Astrocyte (in vitro differentiated cells and primary cell): ENCODE measurements at regions not wholly inside any gene's neighbourhood (a gene's known extent, or its start where the extent isn't known, plus 50 kb on each side); places are given as distances from the start of the nearest gene placed in this dataset.

Experiments
- DNase-seq: peaks from one replicate; pipeline ENCODE4 v3.0.0-alpha.2; 2010; ENCODE audit warnings: low read depth
- FAIRE-seq: peaks from 2 replicates; lab custom pipeline; 2011; peaks lifted over from hg19 to GRCh38; lab: Jason Lieb, UNC
- H2AFZ ChIP-seq: 2 replicates; pipeline ENCODE4 v1.6.0; 2012; ENCODE audit warnings: low read depth, low read length, inconsistent platforms
- H3K27ac ChIP-seq: 2 replicates; pipeline ENCODE4 v1.5.1; 2011; ENCODE audit warnings: low read depth, low read length, inconsistent platforms
- H3K27me3 ChIP-seq: 2 replicates; pipeline ENCODE4 v1.6.0; 2011; ENCODE audit warnings: low read length, inconsistent platforms; ENCODE audit not compliant: insufficient read depth
- H3K36me3 ChIP-seq: 2 replicates; pipeline ENCODE4 v1.5.1; 2011; ENCODE audit warnings: low read length, inconsistent platforms; ENCODE audit not compliant: insufficient read depth
- H3K4me1 ChIP-seq: 2 replicates; pipeline ENCODE4 v1.5.1; 2011; ENCODE audit warnings: low read length, inconsistent platforms; ENCODE audit not compliant: insufficient read depth
- H3K4me2 ChIP-seq: 2 replicates; pipeline ENCODE4 v1.6.0; 2012; ENCODE audit warnings: low read length, inconsistent platforms
- H3K4me3 ChIP-seq: 2 replicates; pipeline ENCODE4 v1.5.1; 2011; ENCODE audit warnings: low read depth, mild to moderate bottlenecking, low read length, inconsistent platforms; ENCODE audit not compliant: insufficient read depth
- H3K79me2 ChIP-seq: 2 replicates; pipeline ENCODE4 v1.6.0; 2012; ENCODE audit warnings: mild to moderate bottlenecking, low read length, inconsistent platforms; ENCODE audit not compliant: insufficient read depth
- H3K9ac ChIP-seq: 2 replicates; pipeline ENCODE4 v1.6.0; 2012; ENCODE audit warnings: mild to moderate bottlenecking, low read length, inconsistent platforms
- H3K9me3 ChIP-seq: 2 replicates; pipeline ENCODE4 v1.5.1; 2012; ENCODE audit warnings: low read depth, mild to moderate bottlenecking, low read length, inconsistent platforms; ENCODE audit not compliant: insufficient read depth
- H4K20me1 ChIP-seq: 2 replicates; pipeline ENCODE4 v1.6.0; 2012; ENCODE audit warnings: low read length, inconsistent platforms; ENCODE audit not compliant: insufficient read depth
- H3K27ac Mint-ChIP-seq: one replicate; pipeline ENCODE4 v1.8.0; 2021; ENCODE audit warnings: mild to moderate bottlenecking, mixed read lengths; ENCODE audit not compliant: unreplicated experiment
- H3K27me3 Mint-ChIP-seq: one replicate; pipeline ENCODE4 v1.8.0; 2021; ENCODE audit warnings: low read depth, mixed read lengths; ENCODE audit not compliant: unreplicated experiment
- H3K36me3 Mint-ChIP-seq: one replicate; pipeline ENCODE4 v1.8.0; 2021; ENCODE audit warnings: low read depth, mixed read lengths; ENCODE audit not compliant: unreplicated experiment
- H3K4me1 Mint-ChIP-seq: one replicate; pipeline ENCODE4 v1.8.0; 2021; ENCODE audit warnings: low read depth, mixed read lengths; ENCODE audit not compliant: unreplicated experiment
- H3K4me3 Mint-ChIP-seq: one replicate; pipeline ENCODE4 v1.8.0; 2021; ENCODE audit warnings: mild to moderate bottlenecking, moderate library complexity, mixed read lengths; ENCODE audit not compliant: unreplicated experiment
- H3K9me3 Mint-ChIP-seq: one replicate; pipeline ENCODE4 v1.8.0; 2021; ENCODE audit warnings: mild to moderate bottlenecking, mixed read lengths; ENCODE audit not compliant: unreplicated experiment
- CTCF ChIP-seq: IDR thresholded peaks from 2 replicates; pipeline ENCODE4 v1.5.1; 2011; ENCODE audit warnings: low read depth, mild to moderate bottlenecking, inconsistent platforms, low read length, moderate library complexity; ENCODE audit not compliant: insufficient read depth
- EZH2 ChIP-seq: IDR thresholded peaks from 2 replicates; pipeline ENCODE4 v1.6.1; 2012; ENCODE audit warnings: mild to moderate bottlenecking, low read length, inconsistent platforms; ENCODE audit not compliant: insufficient read depth

- H3K27ac Mint-ChIP-seq, result no peak overlapping the region
- no peaks in the 10 kb centered on the region for H4K20me1 ChIP-seq
- H2AFZ ChIP-seq, result no peak overlapping the region
- H3K79me2 ChIP-seq, result no peaks in the 10 kb centered on the region
- H3K9me3 ChIP-seq, result no peaks in the 10 kb centered on the region
- no peaks in the 10 kb centered on the region for H3K36me3 ChIP-seq
- H3K36me3 Mint-ChIP-seq, result no peaks in the 10 kb centered on the region
- no peak overlapping the region for H3K4me2 ChIP-seq
- no peaks in the 10 kb centered on the region for H3K27me3 Mint-ChIP-seq
- FAIRE-seq (no peak), DNase-seq (no peak)
- H3K27me3 ChIP-seq, result no peaks in the 10 kb centered on the region
- H3K4me3 Mint-ChIP-seq, result no peak overlapping the region
- peaks cover 5% of the 10 kb centered on the region for H3K4me1 Mint-ChIP-seq
- H3K4me1 ChIP-seq, result peaks cover 3% of the 10 kb centered on the region
- H3K9me3 Mint-ChIP-seq, result peaks cover 3% of the 10 kb centered on the region
- TF ChIP-seq CTCF (no peak), EZH2 (no peak)
- no peak overlapping the region for H3K4me3 ChIP-seq
- no peak overlapping the region for H3K9ac ChIP-seq
- H3K27ac ChIP-seq, result no peak overlapping the region
Measured at GRCh38 chr7:13416544-13416943, 572.9 kb downstream of the ETV1 start.

- H3K36me3 ChIP-seq, result no peaks in the 10 kb centered on the region
- Mint-ChIP-seq H3K4me3 (no peak overlapping the region), H3K4me1 (no peaks in the 10 kb centered on the region), H3K36me3 (no peaks in the 10 kb centered on the region), H3K9me3 (peaks cover 3% of the 10 kb centered on the region), H3K27me3 (no peaks in the 10 kb centered on the region), H3K27ac (no peak overlapping the region)
- TF ChIP-seq EZH2 (no peak), CTCF (no peak)
- FAIRE-seq (no peak), DNase-seq (no peak)
- no peaks in the 10 kb centered on the region for H3K79me2 ChIP-seq
- H4K20me1 ChIP-seq, result no peaks in the 10 kb centered on the region
- no peak overlapping the region for H3K4me3 ChIP-seq
- H3K27ac ChIP-seq, result no peak overlapping the region
- H3K9ac ChIP-seq, result no peak overlapping the region
- H3K4me1 ChIP-seq, result no peaks in the 10 kb centered on the region
- H3K4me2 ChIP-seq, result no peak overlapping the region
- H3K9me3 ChIP-seq, result no peaks in the 10 kb centered on the region
- H3K27me3 ChIP-seq, result no peaks in the 10 kb centered on the region
- no peak overlapping the region for H2AFZ ChIP-seq
Measured at GRCh38 chr7:13420726-13421125, 568.7 kb downstream of the ETV1 start.

GRCh38 chr7:13421776-13422175 is 567.7 kb downstream of the ETV1 start:
- no peak overlapping the region for H3K4me3 ChIP-seq
- no peaks in the 10 kb centered on the region for H3K79me2 ChIP-seq
- H2AFZ ChIP-seq, result no peak overlapping the region
- H3K27me3 Mint-ChIP-seq, result no peaks in the 10 kb centered on the region
- no peaks in the 10 kb centered on the region for H3K27me3 ChIP-seq
- DNase-seq, result no peak
- no peak overlapping the region for H3K4me2 ChIP-seq
- no peaks in the 10 kb centered on the region for H4K20me1 ChIP-seq
- peaks cover 3% of the 10 kb centered on the region for H3K9me3 Mint-ChIP-seq
- no peaks in the 10 kb centered on the region for H3K9me3 ChIP-seq
- no peaks in the 10 kb centered on the region for H3K4me1 ChIP-seq
- no peaks in the 10 kb centered on the region for H3K4me1 Mint-ChIP-seq
- H3K9ac ChIP-seq, result no peak overlapping the region
- no peaks in the 10 kb centered on the region for H3K36me3 ChIP-seq
- H3K4me3 Mint-ChIP-seq, result no peak overlapping the region
- FAIRE-seq, result no peak
- no peak overlapping the region for H3K27ac ChIP-seq
- TF ChIP-seq EZH2 (no peak), CTCF (no peak)
- no peaks in the 10 kb centered on the region for H3K36me3 Mint-ChIP-seq
- H3K27ac Mint-ChIP-seq, result no peak overlapping the region
